Psoas muscle (tissue), 7 donors: ENCODE measurements at regions not wholly inside any gene's neighbourhood (a gene's known extent, or its start where the extent isn't known, plus 50 kb on each side); places are given as distances from the start of the nearest gene placed in this dataset.
"Not testable (repeated sequence)": the region's sequence is repeated elsewhere in the genome, so short reads cannot be mapped to it uniquely, and the experiment has no call there.

Source experiments
- ATAC-seq, 4 donors: fragments of 200-7000 bp; cut with Tn5 transposase; one replicate each; pipeline ENCODE4 v1.9.1; 2020; ENCODE audit warnings: moderate library complexity in 3 of 4, mild to moderate bottlenecking in 2 of 4
- DNase-seq, 2 donors: peaks; one replicate each; pipeline ENCODE4 v3.0.0-alpha.2; 2020
- H3K27ac ChIP-seq: fragments of 200-600 bp; one replicate; pipeline ENCODE4 v1.8.0; 2022
- H3K27me3 ChIP-seq, 3 donors: fragments of 200-600 bp in 1 of 3; one replicate each; pipeline versions ENCODE4 v1.6.1 to v1.8.0; 2013 to 2022; ENCODE audit warnings: low read length in 2 of 3, mild to moderate bottlenecking in 2 of 3, moderate library complexity in 1 of 3; ENCODE audit not compliant: insufficient read depth in 3 of 3
- H3K36me3 ChIP-seq, 2 donors: fragments of 200-600 bp in 1 of 2; one replicate each; pipeline versions ENCODE4 v1.6.1 to v1.8.0; 2013 to 2022; ENCODE audit warnings: low read depth in 1 of 2, mild to moderate bottlenecking in 1 of 2, moderate library complexity in 1 of 2; ENCODE audit not compliant: insufficient read depth in 1 of 2
- H3K4me1 ChIP-seq: fragments of 200-600 bp; one replicate; pipeline ENCODE4 v1.8.0; 2022
- H3K4me3 ChIP-seq: fragments of 200-600 bp; one replicate; pipeline ENCODE4 v1.8.0; 2022; ENCODE audit warnings: mild to moderate bottlenecking
- H3K9me3 ChIP-seq: fragments of 200-600 bp; one replicate; pipeline ENCODE4 v1.8.0; 2022
- WGBS, 3 donors: extraction: QIAGEN DNeasy Blood & Tissue Kit; methylation state at CpG; one replicate each; pipeline versions ENCODE4 v1.1.6 to v1.1.7; 2013; 5-methylcytosine and 5-hydroxymethylcytosine counted together
- intact Hi-C, 2 donors: fragments of 100-400 bp; cut with DNase I; formaldehyde crosslinking; loops; one replicate each; pipeline versions ENCODE4 v1.11.0 to v1.14.2; 2022
- TF ChIP-seq, protein P1 (sequence below): fragments of 200-600 bp; IDR thresholded peaks from one replicate; pipeline ENCODE4 v1.8.0; 2022; ENCODE audit warnings: antibody characterized with exemption
- donor health status: healthy with polysubstance abuse.
- donor health status: DM: no; HTN: no; CAD: no; lungs with moderate emphysema.
- donor health status: Bipolar disorder and iron deficiency.
- donor health status: healthy.
- donor health status: DM: yes; HTN: yes; CAD: no.
- donor health status: DM: no; HTN: no; CAD: no.
- donor health status: DM: yes; HTN: yes; CAD: no.

DNA sequence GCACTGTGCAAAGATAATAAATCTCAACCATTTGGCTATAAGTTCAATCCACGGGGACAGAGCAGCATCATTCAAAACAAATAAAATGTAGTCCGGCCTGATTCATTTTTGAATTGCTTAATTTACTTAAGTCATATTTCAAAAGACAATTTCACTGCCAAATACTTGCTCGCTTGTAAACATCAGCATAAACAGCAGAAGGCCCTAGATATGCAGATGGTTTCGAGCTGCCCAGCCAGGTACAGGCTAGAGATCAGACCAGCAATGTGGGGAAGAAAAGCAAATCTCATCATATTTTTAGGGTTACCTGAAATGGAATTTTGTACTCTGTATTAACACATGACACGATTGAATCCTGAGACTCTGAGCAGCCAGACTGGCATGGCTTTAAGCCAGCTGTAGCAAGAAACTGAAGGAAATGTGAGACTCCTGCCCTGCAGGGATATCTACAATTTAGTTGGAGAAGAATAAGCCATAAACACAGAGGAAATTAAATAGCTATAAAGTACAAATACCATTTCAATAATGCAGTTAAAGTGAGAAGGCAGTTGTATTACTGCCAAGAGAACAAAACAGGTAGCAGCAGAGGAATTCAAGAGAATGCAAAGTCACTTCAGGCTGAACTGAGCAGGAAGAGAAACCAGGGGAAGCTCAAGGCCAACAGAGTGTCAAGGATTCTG lies 440.3 kb downstream of the ETS1 start:
- TF ChIP-seq, protein P1, sequence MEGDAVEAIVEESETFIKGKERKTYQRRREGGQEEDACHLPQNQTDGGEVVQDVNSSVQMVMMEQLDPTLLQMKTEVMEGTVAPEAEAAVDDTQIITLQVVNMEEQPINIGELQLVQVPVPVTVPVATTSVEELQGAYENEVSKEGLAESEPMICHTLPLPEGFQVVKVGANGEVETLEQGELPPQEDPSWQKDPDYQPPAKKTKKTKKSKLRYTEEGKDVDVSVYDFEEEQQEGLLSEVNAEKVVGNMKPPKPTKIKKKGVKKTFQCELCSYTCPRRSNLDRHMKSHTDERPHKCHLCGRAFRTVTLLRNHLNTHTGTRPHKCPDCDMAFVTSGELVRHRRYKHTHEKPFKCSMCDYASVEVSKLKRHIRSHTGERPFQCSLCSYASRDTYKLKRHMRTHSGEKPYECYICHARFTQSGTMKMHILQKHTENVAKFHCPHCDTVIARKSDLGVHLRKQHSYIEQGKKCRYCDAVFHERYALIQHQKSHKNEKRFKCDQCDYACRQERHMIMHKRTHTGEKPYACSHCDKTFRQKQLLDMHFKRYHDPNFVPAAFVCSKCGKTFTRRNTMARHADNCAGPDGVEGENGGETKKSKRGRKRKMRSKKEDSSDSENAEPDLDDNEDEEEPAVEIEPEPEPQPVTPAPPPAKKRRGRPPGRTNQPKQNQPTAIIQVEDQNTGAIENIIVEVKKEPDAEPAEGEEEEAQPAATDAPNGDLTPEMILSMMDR = no peak
- WGBS, 3 donors = 42 to 50% (median 42%) methylated on average over 5 of the region's 5 CpGs
- no peaks in the 10 kb centered on the region for H3K27me3 ChIP-seq

DNA sequence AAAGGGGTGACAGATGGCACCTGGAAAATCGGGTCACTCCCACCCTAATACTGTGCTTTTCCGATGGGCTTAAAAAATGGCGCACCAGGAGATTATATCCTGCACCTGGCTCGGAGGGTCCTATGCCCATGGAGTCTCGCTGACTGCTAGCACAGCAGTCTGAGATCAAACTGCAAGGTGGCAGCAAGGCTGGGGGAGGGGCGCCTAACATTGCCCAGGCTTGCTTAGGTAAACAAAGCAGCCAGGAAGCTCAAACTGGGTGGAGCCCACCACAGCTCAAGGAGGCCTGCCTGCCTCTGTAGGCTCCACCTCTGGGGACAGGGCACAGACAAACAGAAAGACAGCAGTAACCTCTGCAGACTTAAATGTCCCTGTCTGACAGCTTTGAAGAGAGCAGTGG lies 447.1 kb downstream of the ETS1 start:
- H3K27ac ChIP-seq, H3K27me3 ChIP-seq, H3K36me3 ChIP-seq, intact Hi-C loops, DNase-seq, H3K4me3 ChIP-seq, H3K9me3 ChIP-seq, ATAC-seq, H3K4me1 ChIP-seq: not testable (repeated sequence)
- 84 to 95% methylated on average over 3 to 5 of the region's 6 CpGs; no CpG with 5 or more reads in 1 of the 3 donors for WGBS, 3 donors

More for the DNA sequence above, 440.3 kb downstream of the ETS1 start:
- H3K4me3 ChIP-seq = no peak overlapping the region
- H3K36me3 ChIP-seq = no peaks in the 10 kb centered on the region
- H3K9me3 ChIP-seq = no peaks in the 10 kb centered on the region
- ATAC-seq (no peak), DNase-seq (no peak)
- no peaks in the 10 kb centered on the region for H3K4me1 ChIP-seq
- intact Hi-C loops = no loop called here
- no peak overlapping the region for H3K27ac ChIP-seq

DNA sequence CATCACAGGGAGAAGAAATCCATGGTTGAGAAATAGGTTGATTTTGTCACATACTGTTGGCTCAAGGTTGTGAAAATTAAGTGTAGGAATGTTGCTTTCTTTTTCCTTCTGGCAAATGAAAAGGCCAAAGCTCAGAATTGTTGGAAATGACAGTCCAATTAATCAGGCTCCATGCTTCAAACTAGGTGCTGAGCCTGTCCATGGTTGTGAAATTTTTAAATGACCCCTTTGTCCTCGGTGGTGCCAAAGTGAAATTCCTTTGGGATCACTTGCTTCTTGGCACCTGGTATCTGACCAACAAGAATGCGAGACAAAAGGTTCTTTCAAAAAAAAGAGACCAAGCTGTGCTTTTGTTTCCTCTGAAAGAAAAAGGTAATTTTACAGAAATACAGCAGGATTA lies 451.9 kb downstream of the ETS1 start:
- intact Hi-C loops = no loop called here
- Histone ChIP-seq H3K27ac (no peak overlapping the region), H3K36me3 (no peaks in the 10 kb centered on the region), H3K4me1 (no peaks in the 10 kb centered on the region), H3K27me3 (no peaks in the 10 kb centered on the region), H3K9me3 (peaks cover 8% of the 10 kb centered on the region), H3K4me3 (no peak overlapping the region)
- ATAC-seq (no peak), DNase-seq (no peak)
- WGBS, 3 donors = 26 to 43% (median 29%) methylated on average over 2 of the region's 2 CpGs
- TF ChIP-seq, protein P1 = no peak

DNA sequence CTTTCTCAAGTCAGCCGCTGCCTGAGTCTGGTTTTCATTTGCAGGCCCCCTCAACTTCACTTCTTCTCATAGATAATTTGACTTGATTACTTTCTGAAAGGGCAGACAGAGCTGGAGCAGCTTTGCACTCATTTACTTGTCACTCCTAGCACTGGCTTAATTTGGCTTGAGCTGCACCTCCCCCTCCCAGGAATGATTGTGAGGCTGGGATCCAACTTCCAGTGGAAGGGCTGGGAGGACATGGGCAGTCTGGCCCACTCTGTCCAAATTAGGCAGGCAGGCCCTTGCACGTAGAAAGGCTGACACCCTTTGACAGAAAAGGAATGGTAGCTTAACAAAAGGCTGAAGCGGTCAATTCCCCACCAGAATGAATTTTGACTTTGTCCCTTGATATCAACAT lies 453.9 kb downstream of the ETS1 start:
- Histone ChIP-seq H3K36me3 (no peaks in the 10 kb centered on the region), H3K27ac (no peak overlapping the region), H3K27me3 (no peaks in the 10 kb centered on the region), H3K4me3 (no peak overlapping the region), H3K9me3 (no peaks in the 10 kb centered on the region), H3K4me1 (no peaks in the 10 kb centered on the region)
- TF ChIP-seq, protein P1 = no peak
- ATAC-seq (no peak), DNase-seq (no peak)
- WGBS, 3 donors = 64 to 72% (median 65%) methylated on average over 3 of the region's 3 CpGs
- intact Hi-C loops = no loop called here

DNA sequence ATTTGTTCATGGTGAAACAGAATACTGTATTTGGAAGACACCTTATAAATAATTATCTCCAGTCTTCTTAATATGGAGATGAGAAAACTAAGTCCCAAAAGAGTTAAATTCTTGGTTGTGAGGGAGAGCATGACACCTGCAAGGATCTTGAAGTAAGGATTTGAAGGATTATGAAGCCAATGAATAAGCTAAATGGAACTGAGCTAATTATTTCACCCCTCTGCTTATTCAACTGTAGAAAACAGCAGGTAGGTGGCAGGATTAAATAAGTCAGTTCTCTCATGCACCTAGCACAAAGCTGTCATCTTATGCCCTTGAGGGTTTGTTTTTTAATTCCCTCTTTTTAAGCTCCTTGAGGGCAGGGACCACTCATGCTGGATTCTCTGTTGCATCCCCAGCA lies 457.3 kb downstream of the ETS1 start:
- no peaks in the 10 kb centered on the region for H3K9me3 ChIP-seq

More for the DNA sequence above, 457.3 kb downstream of the ETS1 start:
- TF ChIP-seq, protein P1 = no peak
- Histone ChIP-seq H3K27me3 (no peaks in the 10 kb centered on the region), H3K4me3 (no peak overlapping the region), H3K36me3 (no peaks in the 10 kb centered on the region), H3K4me1 (no peaks in the 10 kb centered on the region), H3K27ac (no peak overlapping the region)
- DNase-seq = no peak
- intact Hi-C loops = no loop called here
- ATAC-seq = no peak
